NOMO-1 (cell line): ENCODE measurements at regions not wholly inside any gene's neighbourhood (a gene's known extent, or its start where the extent isn't known, plus 50 kb on each side); places are given as distances from the start of the nearest gene placed in this dataset.
A peak's percentile ranks its signal among the peaks of the same experiment; 100 is the strongest.
"Not testable (repeated sequence)": the region's sequence is repeated elsewhere in the genome, so short reads cannot be mapped to it uniquely, and the experiment has no call there.

Experiments
- DNase-seq, 2 experiments: peaks; one replicate each; lab custom pipeline; 2025; ENCODE audit not compliant: unreplicated experiment in 2 of 2; lab: John Stamatoyannopoulos, UW

DNA sequence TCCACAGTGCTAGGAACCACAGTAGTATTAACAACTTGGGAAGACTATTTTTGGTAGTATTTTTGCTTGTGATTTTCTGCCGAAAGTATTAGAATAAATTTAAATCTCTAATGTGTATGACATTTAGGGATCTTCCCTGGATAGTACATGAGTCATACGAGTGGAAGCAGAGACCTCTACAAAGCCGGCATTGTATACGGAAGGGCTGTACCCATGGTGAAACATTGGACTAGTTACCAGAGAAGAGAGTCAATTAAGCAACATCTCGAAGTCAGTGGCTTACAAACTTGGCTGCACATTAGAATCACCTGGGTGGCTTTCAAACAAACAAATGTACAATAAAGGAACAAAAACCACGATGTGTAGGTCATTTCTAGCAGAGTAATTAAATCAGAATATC, 1131.7 kb upstream of the LRRTM1 start:
- DNase-seq: no peak

DNA sequence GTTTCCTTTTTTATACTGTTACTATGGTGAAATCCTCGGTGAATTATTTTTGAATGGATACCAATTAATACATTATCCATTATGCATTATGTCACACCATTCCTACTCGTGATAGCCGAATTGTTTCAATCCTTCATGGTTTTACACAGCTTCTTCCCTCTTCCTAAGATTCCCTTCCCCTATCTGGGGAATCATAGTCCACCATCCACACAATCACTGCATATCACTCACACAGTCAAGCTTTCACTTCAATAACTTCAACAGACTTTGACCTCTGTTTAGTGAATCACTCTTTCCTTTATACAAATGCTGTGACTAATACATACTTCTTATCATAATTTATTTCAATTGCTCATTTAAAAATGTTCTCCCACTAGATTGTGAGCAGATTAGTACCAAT, 1108.1 kb upstream of the LRRTM1 start:
- DNase-seq: no peak

DNA sequence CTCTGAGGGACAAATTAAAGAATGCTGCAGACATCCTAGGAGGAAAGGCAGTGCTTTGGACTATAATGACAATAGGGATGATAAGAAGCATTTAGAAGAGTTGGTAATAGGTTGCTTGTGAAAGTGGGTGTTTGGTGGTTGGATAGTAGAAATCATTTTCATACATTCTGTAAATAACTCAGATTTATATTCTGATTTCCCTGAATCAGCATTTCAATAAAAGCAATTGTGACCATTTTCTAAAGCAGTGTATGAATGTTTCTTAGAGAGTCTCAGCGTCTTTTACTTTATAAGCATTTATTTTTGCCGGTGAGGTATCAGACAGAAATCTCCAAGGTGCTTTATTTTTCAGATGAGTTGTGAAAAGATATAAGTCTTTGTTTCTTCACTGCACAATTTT, 1099.0 kb upstream of the LRRTM1 start:
- DNase-seq: no peak

DNA sequence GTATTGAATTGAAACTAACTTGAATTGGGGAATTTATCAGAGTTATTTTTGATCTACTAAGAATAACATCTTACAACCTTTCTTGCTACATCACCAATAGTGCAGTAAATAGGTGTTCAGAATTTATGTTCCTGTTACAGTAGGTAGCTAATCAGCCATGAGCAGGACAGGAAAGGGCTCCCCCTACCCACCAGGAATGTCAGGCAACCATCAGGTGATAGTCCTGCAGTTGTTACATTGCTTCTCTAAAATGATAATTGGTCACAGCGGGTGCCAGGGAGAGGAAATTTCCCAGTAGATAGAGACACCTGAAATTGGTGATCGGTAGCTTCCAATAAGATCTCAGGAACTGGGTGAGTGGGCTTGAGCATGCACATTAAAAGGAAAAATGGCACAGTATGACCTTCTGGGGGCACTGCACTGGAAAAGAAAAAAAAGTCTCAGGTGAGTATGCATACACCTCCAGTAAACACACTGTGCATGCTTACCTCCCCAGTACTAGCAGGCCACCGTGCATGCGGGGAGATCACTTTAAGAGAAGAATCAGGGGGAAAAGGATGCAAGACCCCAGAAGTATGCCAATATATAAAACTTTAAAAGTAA, 1092.0 kb upstream of the LRRTM1 start:
- DNase-seq: no peak

DNA sequence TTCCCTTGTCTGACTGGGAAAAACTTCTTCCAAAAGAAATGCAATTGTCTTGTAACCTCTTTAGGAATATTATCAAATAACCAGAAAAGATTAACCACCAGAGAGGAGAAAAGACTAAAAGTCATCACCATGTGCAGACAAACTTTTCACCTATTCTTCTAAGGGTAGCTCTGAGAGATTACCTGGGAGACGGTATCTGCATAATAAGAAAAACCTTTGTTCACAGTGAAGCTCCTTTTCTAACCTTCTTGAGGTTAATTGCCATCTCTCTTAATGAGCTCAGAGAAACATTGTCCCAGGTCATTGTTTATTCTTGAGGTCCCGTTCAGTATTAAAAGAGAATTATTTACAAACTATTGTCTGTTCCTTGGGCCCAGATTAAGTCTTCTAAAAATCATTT, 1091.2 kb upstream of the LRRTM1 start:
- no peak for DNase-seq

DNA sequence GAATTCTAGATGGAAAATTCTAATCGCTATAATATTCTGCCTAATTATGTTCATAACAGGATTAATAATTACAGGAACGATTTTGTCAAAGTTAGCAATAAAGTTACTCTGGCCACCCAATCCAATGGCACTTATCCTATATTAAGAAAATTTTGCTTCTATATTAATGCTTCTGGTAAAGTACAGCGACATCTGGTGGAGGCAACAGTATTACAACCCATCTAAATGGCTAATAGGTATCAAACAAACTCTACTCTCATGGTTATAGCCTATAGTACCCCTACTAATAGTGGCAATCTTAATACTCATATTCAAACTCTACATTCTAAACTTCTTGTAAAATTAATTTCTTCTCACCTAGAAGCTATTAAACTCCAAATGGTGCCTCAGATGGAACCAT, 1084.7 kb upstream of the LRRTM1 start:
- peak in 1 of 2 experiments; percentile 0 for DNase-seq

DNA sequence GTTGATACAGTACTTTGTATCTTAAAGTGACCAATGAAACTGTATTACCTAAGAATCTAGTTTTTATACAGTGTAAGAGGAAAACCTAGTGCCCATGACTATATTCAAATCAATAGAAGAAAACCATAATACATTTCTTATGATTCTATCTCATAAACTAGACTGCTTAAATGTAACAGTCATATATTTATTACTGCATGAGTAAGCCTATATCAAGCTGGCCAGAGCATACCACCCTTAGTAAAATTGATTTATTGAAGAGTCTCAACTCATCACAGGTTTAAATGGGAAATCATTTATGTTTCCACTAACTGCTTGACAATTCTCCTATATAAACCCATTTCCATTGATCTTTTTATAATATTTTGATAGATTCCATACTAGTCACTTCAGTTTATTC, 1059.2 kb upstream of the LRRTM1 start:
- no peak for DNase-seq

DNA sequence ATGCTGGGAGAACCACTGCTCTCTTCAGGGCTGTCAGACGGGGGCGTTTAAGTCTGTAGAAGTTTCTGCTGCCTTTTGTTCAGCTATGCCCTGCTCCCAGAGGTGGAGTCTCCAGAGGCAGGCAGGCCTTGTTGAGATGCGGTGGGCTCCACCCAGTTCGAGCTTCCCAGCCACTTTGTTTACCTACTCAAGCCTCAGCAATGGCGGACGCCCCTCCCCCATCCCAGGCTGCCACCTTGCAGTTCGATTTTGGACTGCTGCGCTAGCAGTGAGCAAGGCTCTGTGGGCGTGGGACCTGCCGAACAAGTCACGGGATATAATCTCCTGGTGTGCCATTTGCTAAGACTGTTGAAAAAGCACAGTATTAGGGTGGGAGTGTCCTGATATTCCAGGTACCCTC, 1057.9 kb upstream of the LRRTM1 start:
- not testable (repeated sequence) for DNase-seq

DNA sequence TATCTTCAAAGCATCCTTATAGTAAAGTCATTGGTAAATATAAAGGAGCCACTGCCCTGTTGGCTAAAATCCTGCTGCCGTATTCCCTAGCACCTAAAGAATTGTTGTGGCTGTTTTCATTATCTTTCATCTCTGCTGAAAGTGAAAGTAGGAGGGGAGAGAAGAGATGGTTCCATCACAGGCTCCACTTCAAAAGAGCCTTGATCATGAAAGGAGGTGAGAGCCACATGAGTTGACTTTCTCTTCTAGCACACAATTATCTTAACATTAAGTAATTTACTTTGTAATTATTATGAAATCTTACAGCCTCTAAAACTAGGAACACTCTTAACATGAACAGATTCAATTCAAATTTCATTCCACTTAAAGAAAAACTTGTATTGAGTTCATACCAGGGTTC, 1050.9 kb upstream of the LRRTM1 start:
- no peak for DNase-seq

DNA sequence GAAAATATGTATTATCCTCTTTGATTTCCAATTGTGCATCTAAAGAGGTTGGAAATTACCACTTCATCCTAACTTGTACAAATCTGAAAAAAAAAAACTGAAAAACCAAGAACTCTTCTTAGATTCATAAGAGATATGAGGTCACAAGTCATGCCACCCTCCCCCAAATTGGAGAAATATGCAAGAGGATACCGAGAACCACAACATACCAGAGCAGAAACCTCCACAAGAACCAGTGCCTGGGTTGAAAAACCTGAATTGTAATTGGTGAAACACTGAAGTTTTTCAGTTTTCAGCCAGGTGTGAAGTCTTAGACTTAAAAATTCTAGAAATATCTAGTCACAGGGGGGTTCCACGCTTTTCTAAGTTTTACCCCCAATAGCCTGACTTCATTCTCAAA, 1029.5 kb upstream of the LRRTM1 start:
- no peak for DNase-seq

DNA sequence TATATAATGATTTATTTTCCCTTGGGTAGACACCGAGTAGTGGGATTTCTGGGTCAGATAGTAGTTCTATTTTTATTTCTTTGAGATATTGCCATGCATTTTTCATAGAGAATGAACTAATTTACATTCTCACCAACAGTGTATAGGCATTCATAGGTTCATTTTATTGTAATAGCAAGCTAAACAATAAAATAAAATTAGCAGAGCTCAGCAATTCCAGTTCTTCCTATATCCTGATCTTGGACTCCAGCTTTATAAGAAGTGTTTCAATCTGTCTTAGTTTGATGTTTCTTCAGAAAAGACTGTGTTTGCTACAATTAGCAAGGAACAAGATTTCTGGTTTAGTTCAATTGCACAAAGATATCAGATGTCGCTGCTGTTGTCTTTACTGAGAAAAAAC, 1024.4 kb upstream of the LRRTM1 start:
- DNase-seq: no peak

DNA sequence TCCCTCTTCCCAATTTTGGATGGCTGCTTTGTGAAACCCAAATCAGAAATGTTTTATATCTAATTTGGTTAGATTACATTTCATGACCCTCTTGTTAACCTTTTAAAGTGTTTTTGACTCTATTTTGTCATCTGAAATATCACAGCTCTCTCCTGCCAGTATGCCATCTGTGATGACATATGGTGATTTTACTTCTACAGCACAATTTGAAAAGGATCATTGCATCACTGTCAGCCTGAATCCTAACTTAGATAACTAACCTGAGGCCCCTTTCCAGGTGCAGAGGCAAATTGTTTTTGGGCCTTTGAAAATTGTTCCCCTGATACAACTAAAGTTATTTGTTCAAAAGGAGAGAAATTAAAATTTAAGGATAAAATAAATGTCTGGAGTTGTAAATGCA, 1023.4 kb upstream of the LRRTM1 start:
- no peak for DNase-seq

DNA sequence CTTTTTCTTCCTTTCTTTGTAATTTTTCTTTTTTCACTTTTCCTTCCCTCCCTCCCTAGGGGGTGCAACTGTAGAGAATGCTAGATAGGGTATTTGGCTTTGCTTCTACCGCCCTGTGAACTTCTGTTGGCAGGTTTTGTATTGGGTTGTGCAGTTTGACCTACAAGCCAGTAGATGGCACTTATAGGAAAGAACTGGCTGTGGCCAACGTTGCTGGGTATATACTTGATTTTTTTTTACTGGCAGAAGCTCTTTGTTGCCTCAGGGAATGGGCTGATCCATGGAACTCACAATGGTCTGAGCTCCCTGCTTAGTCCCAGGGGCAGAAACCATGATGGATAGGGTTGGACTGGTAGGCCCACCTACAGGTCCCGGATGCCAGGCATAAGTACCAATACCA, 1019.5 kb upstream of the LRRTM1 start:
- DNase-seq: no peak

DNA sequence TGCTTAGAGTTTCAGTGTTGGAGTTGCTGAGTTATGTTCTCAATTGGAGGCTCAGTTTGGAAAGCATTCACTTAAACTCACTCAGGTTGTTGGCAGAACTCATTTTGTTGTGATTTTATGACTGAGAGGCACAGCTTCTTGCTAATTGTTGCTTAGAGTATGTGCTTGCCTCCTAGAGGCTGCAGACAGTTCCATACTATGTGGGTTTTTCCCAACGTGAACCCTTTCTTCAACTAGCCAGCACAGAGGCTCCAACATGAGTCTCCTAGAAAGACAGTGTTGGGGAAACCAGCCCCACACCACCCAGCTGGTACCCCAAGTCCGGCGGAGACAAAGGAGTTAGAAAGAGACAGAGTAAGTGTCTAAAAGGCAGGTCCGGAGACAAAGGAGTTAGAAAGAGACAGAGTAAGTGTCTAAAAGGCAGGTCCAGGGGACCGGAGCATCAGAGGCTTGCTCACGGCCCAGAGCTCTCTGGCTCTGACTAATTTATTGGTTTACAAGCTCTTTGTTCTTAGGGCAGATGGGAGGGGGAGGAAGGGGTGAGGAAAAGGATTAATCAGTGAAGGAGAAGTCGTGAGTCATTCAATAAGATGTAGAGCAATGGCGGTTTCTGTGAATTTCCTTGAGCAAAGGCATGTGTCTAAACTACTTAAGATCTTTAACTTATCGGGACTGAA, 999.7 kb upstream of the LRRTM1 start:
- DNase-seq: no peak

DNA sequence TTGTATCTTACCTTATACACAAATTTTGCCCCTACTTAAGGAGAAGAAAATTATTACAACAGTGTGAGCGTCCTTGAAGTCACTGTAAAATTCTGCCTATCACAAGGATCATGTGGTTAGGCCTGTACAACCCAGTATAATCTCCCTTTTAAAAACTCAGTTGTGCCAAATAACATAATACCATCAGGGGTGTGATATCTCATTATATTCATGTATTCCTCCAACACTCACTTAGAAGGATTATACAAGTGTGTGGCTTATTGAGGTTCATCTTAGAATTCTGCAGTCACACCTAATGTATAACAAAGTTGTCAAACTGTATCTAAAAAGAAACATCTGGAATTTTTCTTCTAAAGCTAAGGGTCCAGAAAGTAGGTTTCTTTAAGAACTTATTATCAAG, 998.8 kb upstream of the LRRTM1 start:
- DNase-seq: no peak

DNA sequence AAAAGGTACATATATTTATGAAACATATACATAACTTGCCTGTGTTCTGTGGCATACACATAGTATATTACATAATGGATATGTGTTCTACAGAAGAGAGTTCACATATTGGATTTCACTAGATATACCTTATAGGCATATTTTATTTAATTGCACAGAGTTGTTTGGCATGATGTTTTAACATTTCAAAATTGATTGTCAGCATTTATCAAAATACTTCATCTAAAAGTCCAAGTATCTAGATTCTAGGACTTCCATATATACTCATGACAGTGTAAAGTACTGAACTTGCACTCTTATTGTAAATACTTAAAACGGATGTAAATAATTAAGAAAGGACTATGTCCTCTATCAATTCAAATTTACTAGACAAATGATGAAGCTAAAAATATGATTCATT, 995.3 kb upstream of the LRRTM1 start:
- no peak for DNase-seq

DNA sequence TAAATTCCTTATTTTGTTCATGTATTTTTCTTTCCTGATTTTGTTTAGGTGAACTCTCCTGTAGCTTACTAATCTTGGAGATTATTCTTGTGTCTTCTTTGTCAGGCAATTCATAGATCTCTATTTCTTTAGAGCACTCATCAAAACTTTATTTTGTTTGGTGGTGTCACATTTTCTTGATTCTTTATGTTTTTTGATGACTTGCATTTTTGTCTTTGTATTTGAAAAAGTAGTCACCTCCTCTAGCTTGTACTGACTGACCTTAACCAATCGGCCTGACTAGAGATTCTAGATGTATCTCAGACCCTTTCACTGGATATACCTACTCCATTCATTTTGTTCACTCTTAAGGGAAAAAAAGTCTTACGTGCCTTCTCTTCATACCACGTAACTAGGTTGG, 986.3 kb upstream of the LRRTM1 start:
- DNase-seq: no peak

DNA sequence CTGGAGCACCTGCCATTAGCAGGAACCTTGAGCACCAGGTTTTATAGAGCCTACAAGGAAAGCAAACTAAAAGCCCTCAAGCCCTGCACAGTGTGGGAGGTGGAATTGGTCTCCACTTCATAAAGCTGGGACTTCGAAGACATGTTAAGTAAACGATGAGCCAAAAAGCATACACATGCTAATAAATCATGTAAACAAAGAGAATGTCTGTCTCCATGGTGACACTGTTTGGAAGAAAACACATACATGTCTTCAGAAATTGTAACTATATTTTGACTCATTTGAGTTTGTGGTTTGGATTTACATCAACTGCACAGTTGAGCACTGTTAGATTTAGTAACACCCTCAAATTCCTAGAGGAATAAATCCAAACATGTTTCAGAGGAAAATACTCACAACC, 978.5 kb upstream of the LRRTM1 start:
- no peak for DNase-seq

DNA sequence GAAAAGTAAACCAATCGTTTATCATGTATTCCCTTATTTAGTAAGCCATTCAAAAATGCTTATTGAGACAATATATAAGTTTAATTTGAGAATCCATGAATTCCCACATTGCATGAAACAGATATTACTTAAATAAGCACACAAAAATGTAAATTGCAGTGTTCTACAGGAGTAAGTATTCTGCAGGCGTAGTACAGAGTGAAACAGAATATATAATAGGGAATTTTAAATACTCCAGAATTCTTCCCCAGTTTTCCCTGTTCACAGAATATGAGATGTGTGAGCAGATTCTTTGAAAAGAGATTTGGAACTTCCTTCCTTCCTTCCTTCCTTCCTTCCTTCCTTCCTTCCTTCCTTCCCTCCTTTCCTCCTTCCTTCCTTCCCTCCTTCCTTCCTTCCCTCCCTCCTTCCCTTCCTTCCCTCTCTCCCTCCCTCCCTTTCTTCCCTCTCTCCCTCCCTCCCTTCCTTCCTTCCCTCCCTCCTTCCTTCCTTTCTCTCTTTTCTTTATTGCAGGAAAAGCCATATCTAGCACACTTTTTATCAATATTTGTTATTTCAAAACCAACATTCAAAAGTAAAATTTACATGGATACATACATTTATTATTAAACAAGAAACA, 977.7 kb upstream of the LRRTM1 start:
- DNase-seq: no peak

DNA sequence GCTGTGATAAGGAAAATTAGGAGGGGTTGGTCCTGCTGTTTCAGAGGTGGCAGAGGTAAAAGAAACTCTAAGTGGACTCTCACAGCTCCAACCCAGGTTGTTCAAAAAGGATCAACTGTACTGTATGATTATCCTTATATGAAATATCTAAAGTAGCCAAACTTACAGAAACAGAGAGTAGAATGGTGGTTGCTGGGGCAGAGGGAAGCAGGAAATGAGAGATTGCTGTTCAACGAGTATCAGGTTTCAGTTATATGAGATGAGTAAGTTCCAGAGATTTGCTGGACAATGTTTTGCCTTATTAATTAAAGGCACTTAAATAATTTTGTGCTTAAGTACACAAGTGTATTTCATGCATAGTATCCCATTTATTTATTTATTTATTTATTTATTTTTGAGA, 972.0 kb upstream of the LRRTM1 start:
- DNase-seq: no peak

DNA sequence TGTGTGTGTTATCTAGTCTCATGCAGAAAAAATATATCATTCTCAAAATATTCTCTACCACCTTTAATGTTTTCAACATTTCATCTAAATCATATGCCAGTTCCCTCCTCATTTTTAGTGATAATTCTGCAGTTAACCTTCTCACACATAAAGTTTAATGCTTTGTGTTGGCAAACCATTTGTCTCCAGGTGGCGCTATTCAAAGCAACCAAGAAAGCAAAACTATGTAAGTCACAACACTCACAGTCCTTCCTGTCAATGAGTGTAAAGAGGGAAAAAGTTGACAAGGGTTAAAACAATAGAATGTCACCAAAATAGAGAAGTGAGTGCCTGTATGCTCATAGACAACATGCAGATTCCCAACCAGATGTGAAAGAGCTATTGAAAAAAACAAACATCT, 961.6 kb upstream of the LRRTM1 start:
- DNase-seq: no peak

DNA sequence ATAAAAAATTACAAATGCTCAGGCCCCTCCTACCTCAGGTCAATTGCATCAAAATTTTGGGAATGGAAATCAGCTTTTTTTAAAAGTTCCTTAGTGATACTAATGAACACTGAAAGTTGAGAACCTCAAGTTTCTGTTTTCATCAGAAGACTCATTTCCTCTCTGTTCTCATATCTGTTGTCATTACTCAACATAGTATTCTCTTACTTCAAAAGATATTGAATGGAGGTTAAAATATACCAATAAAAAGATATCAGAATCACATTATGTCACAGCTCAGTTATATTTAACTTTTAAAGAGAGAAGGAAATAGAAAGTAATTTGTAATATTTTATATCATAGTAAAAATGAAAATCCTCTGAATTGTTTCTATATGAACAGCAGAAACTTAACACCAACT, 959.4 kb upstream of the LRRTM1 start:
- no peak for DNase-seq

DNA sequence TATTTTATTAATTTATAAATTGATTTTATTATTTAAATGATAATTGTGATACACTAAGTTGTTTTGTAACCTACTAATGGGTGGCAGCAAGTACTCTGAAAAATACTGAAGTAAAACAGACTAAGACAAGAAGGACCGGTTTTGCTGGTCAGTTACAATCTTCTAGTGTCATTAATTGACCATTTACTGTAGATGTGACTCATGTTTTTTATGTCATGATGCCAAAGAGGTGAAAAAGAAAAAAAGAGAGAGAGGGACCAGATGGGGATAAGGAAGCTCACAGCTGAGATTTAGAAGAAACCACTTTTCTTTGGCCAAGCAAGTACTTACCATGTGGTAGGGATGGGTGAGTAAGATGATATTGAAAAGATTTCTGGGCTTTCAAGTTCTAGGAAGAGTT, 955.8 kb upstream of the LRRTM1 start:
- no peak for DNase-seq
